Panc1 (cell line): ENCODE measurements at regions not wholly inside any gene's neighbourhood (a gene's known extent, or its start where the extent isn't known, plus 50 kb on each side); places are given as distances from the start of the nearest gene placed in this dataset.

ENCODE experiments used
- ATAC-seq: fragments of 200-7000 bp; cut with Tn5 transposase; 2 replicates; pipeline ENCODE4 v1.9.1; 2020; ENCODE audit warnings: mild to moderate bottlenecking, moderate library complexity
- BruUV-seq: library from RNA; stranded (reverse); fragments of 400-500 nt; replicated peaks from 2 replicates; lab custom pipeline; 2021; lab: Mats Ljungman, UMichigan
- CTCF ChIA-PET: fragments of 300-600 bp; sonication (Branson Sonifier 250); formaldehyde crosslinking; loops from one replicate; lab custom pipeline; 2022; ENCODE audit warnings: antibody characterized with exemption; lab: Charles Lee
- POLR2A ChIA-PET: fragments of 300-600 bp; sonication (Branson Sonifier 250); formaldehyde crosslinking; loops from one replicate; lab custom pipeline; 2022; ENCODE audit warnings: antibody characterized with exemption; lab: Charles Lee
- DNase-seq: peaks from one replicate; pipeline ENCODE4 v3.0.0-alpha.2; 2010; ENCODE audit warnings: low read depth, low spot score
- H3K27ac ChIP-seq: 2 replicates; pipeline ENCODE4 v1.5.1; 2011; ENCODE audit warnings: mild to moderate bottlenecking, low read length, inconsistent platforms
- H3K27me3 ChIP-seq: fragments of 200-500 bp; sonication (Bioruptor generic); 2 replicates; pipeline ENCODE4 v1.6.0; 2014; ENCODE audit warnings: low read length, inconsistent platforms; ENCODE audit not compliant: control insufficient read depth, insufficient read depth
- H3K36me3 ChIP-seq: fragments of 200-500 bp; sonication (Bioruptor generic); 2 replicates; pipeline ENCODE4 v1.5.1; 2014; ENCODE audit warnings: inconsistent platforms, mild to moderate bottlenecking, low read length, moderate library complexity; ENCODE audit not compliant: control insufficient read depth, insufficient read depth
- H3K4me1 ChIP-seq: 2 replicates; pipeline ENCODE4 v1.5.1; 2011; ENCODE audit warnings: inconsistent platforms, mild to moderate bottlenecking, low read length, moderate library complexity; ENCODE audit not compliant: control insufficient read depth, insufficient read depth
- H3K4me3 ChIP-seq, 2 experiments: 2 replicates each; pipeline ENCODE4 v1.5.1; 2011 to 2012; ENCODE audit warnings: low read depth in 2 of 2, low read length in 2 of 2, mild to moderate bottlenecking in 2 of 2, inconsistent platforms in 1 of 2, moderate library complexity in 1 of 2
- H3K9me3 ChIP-seq: fragments of 200-500 bp; sonication (Bioruptor generic); 2 replicates; pipeline ENCODE4 v1.5.1; 2014; ENCODE audit warnings: low read depth, mild to moderate bottlenecking, inconsistent platforms, low read length, moderate library complexity; ENCODE audit not compliant: control insufficient read depth, insufficient read depth
- CTCF ChIP-seq: fragments of 450-650 bp; IDR thresholded peaks from 2 replicates; pipeline ENCODE4 v1.5.1; 2017; ENCODE audit warnings: mild to moderate bottlenecking
- POLR2AphosphoS5 ChIP-seq: IDR thresholded peaks from 2 replicates; pipeline ENCODE4 v1.6.1; 2012; ENCODE audit warnings: mild to moderate bottlenecking, low read depth, low read length, moderate library complexity
- REST ChIP-seq, 2 experiments: IDR thresholded peaks; 2 replicates each; pipeline ENCODE4 v1.6.1; 2011 to 2012; ENCODE audit warnings: low read depth in 2 of 2, control low read depth in 1 of 2, low read length in 1 of 2, mild to moderate bottlenecking in 1 of 2, moderate library complexity in 1 of 2; ENCODE audit not compliant: insufficient read depth in 1 of 2
- SIN3A ChIP-seq: IDR thresholded peaks from 2 replicates; pipeline ENCODE4 v1.6.1; 2012; ENCODE audit warnings: low read depth, mild to moderate bottlenecking, low read length, moderate library complexity, borderline replicate concordance; ENCODE audit not compliant: insufficient read depth
- TCF7L2 ChIP-seq: IDR thresholded peaks from 2 replicates; pipeline ENCODE4 v1.6.1; 2011; ENCODE audit warnings: mild to moderate bottlenecking, low read depth, low read length, inconsistent platforms
- in situ Hi-C: cut with HindIII; loops from 2 replicates; pipeline ENCODE4 v1.10.0; 2016; ENCODE audit warnings: low sequenced_read_pairs, low pct_unique_long_range_greater_than_20kb
- intact Hi-C: fragments of 100-400 bp; cut with micrococcal nuclease; formaldehyde crosslinking; loops from one replicate; pipeline ENCODE4 v1.10.0; 2022; ENCODE audit not compliant: unreplicated experiment

- H3K9me3 ChIP-seq = peaks cover 6% of the 10 kb centered on the region; the same call in 1 of the 2 replicates
- H3K36me3 ChIP-seq = no peaks in the 10 kb centered on the region
- no peak overlapping the region for H3K4me3 ChIP-seq
- no peaks in the 10 kb centered on the region for H3K4me1 ChIP-seq
- no peak for ATAC-seq
- intact Hi-C loops = no loop called here
- CTCF ChIA-PET = no interaction called here
- H3K27ac ChIP-seq = no peak overlapping the region
- POLR2A ChIA-PET = no interaction called here
- in situ Hi-C loops = no loop called here
- H3K27me3 ChIP-seq = peaks cover 2% of the 10 kb centered on the region; the same call in 1 of the 2 replicates
- DNase-seq = no peak
- TF ChIP-seq TCF7L2 (no peak), POLR2AphosphoS5 (no peak), CTCF (no peak), SIN3A (no peak), REST (IDR thresholded peaks at IDR 0.05; ENCODE audit: insufficient read depth in 1 of 2, low read depth in 2 of 2, low read length in 1 of 2) (no peak)
- BruUV-seq = no TSS peak
Measured at GRCh38 chr2:11038641-11039040, 116.6 kb upstream of the SLC66A3 start.

- in situ Hi-C loops = no loop called here
- TF ChIP-seq SIN3A (no peak), TCF7L2 (no peak), POLR2AphosphoS5 (no peak), CTCF (no peak), REST (IDR thresholded peaks at IDR 0.05; ENCODE audit: insufficient read depth in 1 of 2, low read depth in 2 of 2, low read length in 1 of 2) (no peak)
- H3K27me3 ChIP-seq = 0 out of 2 replicates have a peak, but pooled peaks cover 2% of the 10 kb centered on the region
- CTCF ChIA-PET = no interaction called here
- no peaks in the 10 kb centered on the region for H3K36me3 ChIP-seq
- no peak overlapping the region for H3K4me3 ChIP-seq
- intact Hi-C loops = no loop called here
- no TSS peak for BruUV-seq
- no peak for DNase-seq
- H3K9me3 ChIP-seq = peaks cover 6% of the 10 kb centered on the region; the same call in 1 of the 2 replicates
- H3K27ac ChIP-seq = no peak overlapping the region
- no peak for ATAC-seq
- POLR2A ChIA-PET = no interaction called here
- no peaks in the 10 kb centered on the region for H3K4me1 ChIP-seq
Measured at GRCh38 chr2:11040992-11041391, 114.3 kb upstream of the SLC66A3 start.
